RWPE2 (cell line): ENCODE measurements at regions not wholly inside any gene's neighbourhood (a gene's known extent, or its start where the extent isn't known, plus 50 kb on each side); places are given as distances from the start of the nearest gene placed in this dataset.

ENCODE experiments used
- ATAC-seq: fragments of 200-7000 bp; cut with Tn5 transposase; 3 replicates; pipeline ENCODE4 v1.9.1; 2021; ENCODE audit warnings: low read depth
- DNase-seq: peaks from one replicate; pipeline ENCODE4 v3.0.0-alpha.2; 2020; ENCODE audit warnings: low spot score
- H3K27ac ChIP-seq: fragments of 450-650 bp; 2 replicates; pipeline ENCODE4 v1.5.1; 2017; ENCODE audit warnings: mild to moderate bottlenecking; ENCODE audit not compliant: poor library complexity, severe bottlenecking
- H3K27me3 ChIP-seq: fragments of 250-450 bp; sonication (Bioruptor Pico); 2 replicates; pipeline ENCODE4 v1.5.1; 2021; ENCODE audit warnings: mild to moderate bottlenecking, moderate library complexity; ENCODE audit not compliant: insufficient read depth, poor library complexity, severe bottlenecking
- H3K36me3 ChIP-seq: fragments of 250-450 bp; sonication (Bioruptor Pico); 2 replicates; pipeline ENCODE4 v1.5.1; 2020; ENCODE audit warnings: low read depth, mild to moderate bottlenecking, moderate library complexity
- H3K4me1 ChIP-seq: fragments of 250-450 bp; sonication (Bioruptor Pico); 2 replicates; pipeline ENCODE4 v1.5.1; 2021; ENCODE audit warnings: mild to moderate bottlenecking, moderate library complexity; ENCODE audit not compliant: insufficient read depth, poor library complexity, severe bottlenecking
- H3K4me3 ChIP-seq: fragments of 250-450 bp; sonication (Bioruptor Pico); 2 replicates; pipeline ENCODE4 v1.5.1; 2021; ENCODE audit warnings: mild to moderate bottlenecking, moderate library complexity; ENCODE audit not compliant: severe bottlenecking
- H3K9me3 ChIP-seq: fragments of 250-450 bp; sonication (Bioruptor Pico); 2 replicates; pipeline ENCODE4 v1.5.1; 2021; ENCODE audit warnings: mild to moderate bottlenecking, moderate library complexity; ENCODE audit not compliant: severe bottlenecking
- TF ChIP-seq, protein P1 (sequence below): fragments of 450-650 bp; IDR thresholded peaks from one replicate; pipeline ENCODE4 v1.5.1; 2017; ENCODE audit warnings: mild to moderate bottlenecking, moderate library complexity; ENCODE audit not compliant: poor library complexity, severe bottlenecking

DNA sequence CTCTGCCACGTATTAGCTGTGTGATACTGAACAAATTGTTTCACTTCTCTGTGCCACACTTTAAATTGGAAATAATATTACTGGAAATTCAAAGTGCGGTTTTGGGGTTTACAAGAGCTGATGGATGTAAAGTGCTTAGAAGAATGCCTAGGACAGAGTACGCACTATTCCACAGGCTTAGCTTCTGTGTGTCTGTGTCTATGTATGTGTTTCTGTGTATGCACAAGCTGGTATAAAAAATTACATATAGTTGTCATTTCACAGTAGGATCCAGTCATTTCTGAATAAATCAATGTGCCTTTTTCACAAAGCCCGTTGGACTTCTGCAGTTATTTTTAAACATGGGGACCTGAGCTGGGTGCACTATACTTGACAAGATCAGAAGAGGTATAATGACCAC is 370.4 kb downstream of the TUSC7 start:
- no peak for ATAC-seq
- Histone ChIP-seq H3K9me3 (no peaks in the 10 kb centered on the region), H3K36me3 (no peaks in the 10 kb centered on the region), H3K4me3 (no peak overlapping the region), H3K27me3 (no peaks in the 10 kb centered on the region), H3K4me1 (no peaks in the 10 kb centered on the region), H3K27ac (no peak overlapping the region)
- no peak for DNase-seq
- TF ChIP-seq, protein P1, sequence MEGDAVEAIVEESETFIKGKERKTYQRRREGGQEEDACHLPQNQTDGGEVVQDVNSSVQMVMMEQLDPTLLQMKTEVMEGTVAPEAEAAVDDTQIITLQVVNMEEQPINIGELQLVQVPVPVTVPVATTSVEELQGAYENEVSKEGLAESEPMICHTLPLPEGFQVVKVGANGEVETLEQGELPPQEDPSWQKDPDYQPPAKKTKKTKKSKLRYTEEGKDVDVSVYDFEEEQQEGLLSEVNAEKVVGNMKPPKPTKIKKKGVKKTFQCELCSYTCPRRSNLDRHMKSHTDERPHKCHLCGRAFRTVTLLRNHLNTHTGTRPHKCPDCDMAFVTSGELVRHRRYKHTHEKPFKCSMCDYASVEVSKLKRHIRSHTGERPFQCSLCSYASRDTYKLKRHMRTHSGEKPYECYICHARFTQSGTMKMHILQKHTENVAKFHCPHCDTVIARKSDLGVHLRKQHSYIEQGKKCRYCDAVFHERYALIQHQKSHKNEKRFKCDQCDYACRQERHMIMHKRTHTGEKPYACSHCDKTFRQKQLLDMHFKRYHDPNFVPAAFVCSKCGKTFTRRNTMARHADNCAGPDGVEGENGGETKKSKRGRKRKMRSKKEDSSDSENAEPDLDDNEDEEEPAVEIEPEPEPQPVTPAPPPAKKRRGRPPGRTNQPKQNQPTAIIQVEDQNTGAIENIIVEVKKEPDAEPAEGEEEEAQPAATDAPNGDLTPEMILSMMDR, result no peak

DNA sequence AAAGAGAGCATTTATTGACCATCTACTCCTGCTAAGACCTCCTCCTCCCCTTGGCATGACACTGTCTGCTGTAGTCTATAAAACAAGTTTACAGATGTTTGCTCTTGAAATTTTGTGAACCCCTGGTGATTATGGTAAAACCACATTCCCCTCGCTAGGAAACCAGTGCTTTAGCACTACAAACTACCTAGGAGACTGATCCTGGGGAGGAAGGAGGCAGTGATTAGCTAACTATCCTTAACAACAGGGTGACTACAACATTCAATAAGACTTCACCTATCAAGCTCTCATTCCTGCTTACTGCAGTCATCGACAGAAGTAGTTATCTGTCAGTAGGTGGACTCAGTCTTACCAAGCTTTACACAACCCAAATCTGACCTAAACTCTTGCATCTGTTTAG is 371.3 kb downstream of the TUSC7 start:
- DNase-seq (no peak), ATAC-seq (no peak)
- TF ChIP-seq, protein P1, result no peak
- Histone ChIP-seq H3K36me3 (no peaks in the 10 kb centered on the region), H3K9me3 (no peaks in the 10 kb centered on the region), H3K27me3 (no peaks in the 10 kb centered on the region), H3K27ac (no peak overlapping the region), H3K4me1 (no peaks in the 10 kb centered on the region), H3K4me3 (no peak overlapping the region)

DNA sequence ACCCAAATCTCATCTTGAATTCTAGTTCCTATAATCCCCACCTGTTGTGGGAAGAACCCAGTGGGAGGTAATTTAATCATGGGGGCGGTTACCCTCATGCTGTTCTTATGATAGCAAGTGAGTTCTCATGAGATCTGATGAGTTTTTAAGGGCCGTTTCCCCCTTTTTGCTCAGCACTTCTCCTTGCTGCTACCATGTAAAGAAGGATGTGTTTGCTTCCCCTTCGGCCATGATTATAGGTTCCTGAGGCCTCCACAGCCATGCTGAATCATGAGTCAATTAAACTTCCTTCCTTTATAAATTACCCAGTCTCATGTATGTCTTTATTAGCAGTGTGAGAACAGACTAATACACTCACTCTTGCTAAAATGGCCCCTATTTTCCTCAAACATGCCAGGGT is 374.7 kb downstream of the TUSC7 start:
- DNase-seq (no peak), ATAC-seq (no peak)
- H3K4me3 ChIP-seq, result no peak overlapping the region
- H3K27me3 ChIP-seq, result no peaks in the 10 kb centered on the region
- TF ChIP-seq, protein P1, result no peak
- no peaks in the 10 kb centered on the region for H3K4me1 ChIP-seq
- no peaks in the 10 kb centered on the region for H3K9me3 ChIP-seq
- no peak overlapping the region for H3K27ac ChIP-seq
- no peaks in the 10 kb centered on the region for H3K36me3 ChIP-seq

DNA sequence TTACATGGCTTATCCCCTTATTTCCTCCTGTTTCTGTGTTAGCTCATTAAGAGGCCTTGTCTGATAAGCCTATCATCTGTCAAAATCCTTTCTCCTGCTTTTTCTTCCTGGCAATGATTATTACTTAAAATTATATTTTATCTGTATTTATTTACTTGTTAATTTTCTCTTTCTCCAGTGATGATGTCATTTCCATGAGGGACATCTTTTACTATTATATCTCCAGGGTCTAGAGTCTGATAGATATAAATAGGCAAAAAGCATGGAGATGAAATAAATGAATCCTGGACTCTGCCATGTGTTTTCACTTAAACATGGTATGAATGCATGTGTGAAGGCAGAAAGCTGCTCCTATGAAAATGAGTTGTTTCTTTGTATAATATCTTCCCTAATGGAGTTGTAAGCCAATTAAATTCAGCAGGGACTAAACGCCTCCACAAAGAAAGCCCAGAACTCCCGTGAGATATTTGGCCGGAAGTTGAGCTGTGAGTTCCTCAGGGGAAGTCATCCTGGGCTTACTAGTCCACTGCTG is 375.2 kb downstream of the TUSC7 start:
- DNase-seq (no peak), ATAC-seq (no peak)
- Histone ChIP-seq H3K4me3 (no peak overlapping the region), H3K9me3 (no peaks in the 10 kb centered on the region), H3K4me1 (no peaks in the 10 kb centered on the region), H3K36me3 (no peaks in the 10 kb centered on the region), H3K27ac (no peak overlapping the region), H3K27me3 (no peaks in the 10 kb centered on the region)
- TF ChIP-seq, protein P1, result no peak

DNA sequence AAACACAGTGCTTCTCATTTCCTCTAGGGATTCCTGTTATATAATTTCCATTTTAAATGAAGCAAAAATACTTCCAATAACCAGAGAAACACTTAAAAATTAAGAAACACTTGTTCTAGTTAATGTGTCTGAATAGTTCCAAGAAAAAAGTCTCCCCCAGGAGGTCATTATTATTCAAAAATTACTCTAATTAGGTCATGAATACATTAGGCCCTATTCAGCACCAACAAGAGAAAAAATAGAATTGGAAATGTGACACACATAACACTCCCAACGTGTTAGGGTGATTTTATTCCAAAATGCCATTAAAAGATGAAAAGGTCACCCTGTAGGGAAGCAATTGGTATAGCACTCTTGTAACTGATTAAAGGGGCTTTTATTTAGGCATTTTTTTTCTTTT is 382.1 kb downstream of the TUSC7 start:
- no peak for ATAC-seq
- Histone ChIP-seq H3K4me1 (no peaks in the 10 kb centered on the region), H3K27me3 (no peaks in the 10 kb centered on the region), H3K36me3 (no peaks in the 10 kb centered on the region), H3K4me3 (no peak overlapping the region), H3K9me3 (no peaks in the 10 kb centered on the region), H3K27ac (no peak overlapping the region)
- DNase-seq, result no peak
- TF ChIP-seq, protein P1, result no peak
